ENCODE measurements at regions not wholly inside any gene's neighbourhood (a gene's known extent, or its start where the extent isn't known, plus 50 kb on each side); places are given as distances from the start of the nearest gene placed in this dataset.

- H3K9ac ChIP-seq, result no peak overlapping the region
- H2AFZ ChIP-seq (ENCODE audit: low read depth), result no peak overlapping the region
- no peak overlapping the region for H3K27ac ChIP-seq
- no peaks in the 10 kb centered on the region for H4K20me1 ChIP-seq (ENCODE audit: insufficient read depth)
- H3K4me2 ChIP-seq, result no peak overlapping the region
- no peaks in the 10 kb centered on the region for H3K4me1 ChIP-seq (ENCODE audit: low read depth, poor library complexity, severe bottlenecking)
- TF ChIP-seq CTCF (conservative IDR thresholded peaks at IDR 0.05; ENCODE audit: low read depth, low read length), result no peak
- H3K27me3 ChIP-seq (ENCODE audit: insufficient read depth, low read depth), result no peaks in the 10 kb centered on the region
- no peaks in the 10 kb centered on the region for H3K79me2 ChIP-seq (ENCODE audit: insufficient read depth, low read depth)
- H3K36me3 ChIP-seq (ENCODE audit: insufficient read depth), result no peaks in the 10 kb centered on the region
- H3K4me3 ChIP-seq (IDR thresholded peaks at IDR 0.05; ENCODE audit: insufficient read depth, low read depth, low read length), result no peak overlapping the region
Measured at GRCh38 chr2:129302561-129303183, 676.8 kb upstream of the RAB6C start.

- Histone ChIP-seq H4K20me1 (ENCODE audit: insufficient read depth) (no peaks in the 10 kb centered on the region), H3K4me1 (ENCODE audit: low read depth, poor library complexity, severe bottlenecking) (no peaks in the 10 kb centered on the region), H3K79me2 (ENCODE audit: insufficient read depth, low read depth) (no peaks in the 10 kb centered on the region), H3K36me3 (ENCODE audit: insufficient read depth) (no peaks in the 10 kb centered on the region), H3K9ac (no peak overlapping the region), H3K4me2 (no peak overlapping the region), H2AFZ (ENCODE audit: low read depth) (no peak overlapping the region), H3K27ac (no peak overlapping the region), H3K27me3 (ENCODE audit: insufficient read depth, low read depth) (no peaks in the 10 kb centered on the region), H3K4me3 (IDR thresholded peaks at IDR 0.05; ENCODE audit: insufficient read depth, low read depth, low read length) (no peak overlapping the region)
- TF ChIP-seq CTCF (conservative IDR thresholded peaks at IDR 0.05; ENCODE audit: low read depth, low read length), result no peak
Measured at GRCh38 chr2:129314120-129314519, 665.3 kb upstream of the RAB6C start.

- no peaks in the 10 kb centered on the region for H3K79me2 ChIP-seq (ENCODE audit: insufficient read depth, low read depth)
- no peak overlapping the region for H3K4me3 ChIP-seq (IDR thresholded peaks at IDR 0.05; ENCODE audit: insufficient read depth, low read depth, low read length)
- no peak overlapping the region for H3K27ac ChIP-seq
- no peak overlapping the region for H3K4me2 ChIP-seq
- H3K36me3 ChIP-seq (ENCODE audit: insufficient read depth), result no peaks in the 10 kb centered on the region
- H2AFZ ChIP-seq (ENCODE audit: low read depth), result no peak overlapping the region
- no peaks in the 10 kb centered on the region for H4K20me1 ChIP-seq (ENCODE audit: insufficient read depth)
- no peak for TF ChIP-seq CTCF (conservative IDR thresholded peaks at IDR 0.05; ENCODE audit: low read depth, low read length)
- H3K4me1 ChIP-seq (ENCODE audit: low read depth, poor library complexity, severe bottlenecking), result no peaks in the 10 kb centered on the region
- no peaks in the 10 kb centered on the region for H3K27me3 ChIP-seq (ENCODE audit: insufficient read depth, low read depth)
- H3K9ac ChIP-seq, result no peak overlapping the region
Measured at GRCh38 chr2:129318581-129319421, 660.7 kb upstream of the RAB6C start.

GRCh38 chr2:129319422-129319717, 660.1 kb upstream of the RAB6C start:
- Histone ChIP-seq H3K4me1 (ENCODE audit: low read depth, poor library complexity, severe bottlenecking) (no peaks in the 10 kb centered on the region), H3K27me3 (ENCODE audit: insufficient read depth, low read depth) (no peaks in the 10 kb centered on the region), H3K9ac (no peak overlapping the region), H3K4me3 (IDR thresholded peaks at IDR 0.05; ENCODE audit: insufficient read depth, low read depth, low read length) (no peak overlapping the region), H3K36me3 (ENCODE audit: insufficient read depth) (no peaks in the 10 kb centered on the region), H3K79me2 (ENCODE audit: insufficient read depth, low read depth) (no peaks in the 10 kb centered on the region), H4K20me1 (ENCODE audit: insufficient read depth) (no peaks in the 10 kb centered on the region), H2AFZ (ENCODE audit: low read depth) (no peak overlapping the region), H3K27ac (no peak overlapping the region), H3K4me2 (no peak overlapping the region)
- TF ChIP-seq CTCF (conservative IDR thresholded peaks at IDR 0.05; ENCODE audit: low read depth, low read length), result no peak

Measured in KMS-11 (cell line).